ENCODE measurements at regions not wholly inside any gene's neighbourhood (a gene's known extent, or its start where the extent isn't known, plus 50 kb on each side); places are given as distances from the start of the nearest gene placed in this dataset.

DNA sequence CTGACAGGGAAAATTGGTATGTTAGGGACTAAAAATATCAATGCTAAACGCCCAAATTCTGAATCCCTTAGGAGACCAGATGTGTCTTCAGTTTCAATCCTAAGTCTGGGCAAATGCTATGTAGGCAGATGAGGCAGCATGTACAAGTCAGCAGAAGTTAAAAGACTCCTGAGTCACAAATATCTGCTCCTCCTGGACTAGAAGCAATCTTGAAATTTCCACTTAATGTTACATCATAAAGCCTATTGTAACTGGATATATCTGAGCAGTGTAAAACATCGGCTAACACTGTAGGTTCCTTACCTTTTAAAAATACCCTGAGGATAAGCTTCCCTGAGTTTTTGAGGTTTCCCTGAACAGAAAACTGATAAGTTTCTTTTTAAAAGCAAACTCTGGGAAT, 1087.6 kb upstream of the PIK3C3 start:
- no peak for DNase-seq (ENCODE audit: extremely low read depth, insufficient read length)
- TF ChIP-seq, protein P1, sequence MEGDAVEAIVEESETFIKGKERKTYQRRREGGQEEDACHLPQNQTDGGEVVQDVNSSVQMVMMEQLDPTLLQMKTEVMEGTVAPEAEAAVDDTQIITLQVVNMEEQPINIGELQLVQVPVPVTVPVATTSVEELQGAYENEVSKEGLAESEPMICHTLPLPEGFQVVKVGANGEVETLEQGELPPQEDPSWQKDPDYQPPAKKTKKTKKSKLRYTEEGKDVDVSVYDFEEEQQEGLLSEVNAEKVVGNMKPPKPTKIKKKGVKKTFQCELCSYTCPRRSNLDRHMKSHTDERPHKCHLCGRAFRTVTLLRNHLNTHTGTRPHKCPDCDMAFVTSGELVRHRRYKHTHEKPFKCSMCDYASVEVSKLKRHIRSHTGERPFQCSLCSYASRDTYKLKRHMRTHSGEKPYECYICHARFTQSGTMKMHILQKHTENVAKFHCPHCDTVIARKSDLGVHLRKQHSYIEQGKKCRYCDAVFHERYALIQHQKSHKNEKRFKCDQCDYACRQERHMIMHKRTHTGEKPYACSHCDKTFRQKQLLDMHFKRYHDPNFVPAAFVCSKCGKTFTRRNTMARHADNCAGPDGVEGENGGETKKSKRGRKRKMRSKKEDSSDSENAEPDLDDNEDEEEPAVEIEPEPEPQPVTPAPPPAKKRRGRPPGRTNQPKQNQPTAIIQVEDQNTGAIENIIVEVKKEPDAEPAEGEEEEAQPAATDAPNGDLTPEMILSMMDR (IDR thresholded peaks at IDR 0.05; ENCODE audit: insufficient read depth, low read length, poor library complexity, severe bottlenecking): no peak
- H3K27me3 ChIP-seq (replicated peaks; ENCODE audit: control insufficient read depth, insufficient read depth, low read length): no peaks in the 10 kb centered on the region
- H3K36me3 ChIP-seq (ENCODE audit: control insufficient read depth, insufficient read depth, low read length): no peaks in the 10 kb centered on the region
- no peak overlapping the region for H3K4me3 ChIP-seq (replicated peaks; ENCODE audit: low read depth, low read length)

DNA sequence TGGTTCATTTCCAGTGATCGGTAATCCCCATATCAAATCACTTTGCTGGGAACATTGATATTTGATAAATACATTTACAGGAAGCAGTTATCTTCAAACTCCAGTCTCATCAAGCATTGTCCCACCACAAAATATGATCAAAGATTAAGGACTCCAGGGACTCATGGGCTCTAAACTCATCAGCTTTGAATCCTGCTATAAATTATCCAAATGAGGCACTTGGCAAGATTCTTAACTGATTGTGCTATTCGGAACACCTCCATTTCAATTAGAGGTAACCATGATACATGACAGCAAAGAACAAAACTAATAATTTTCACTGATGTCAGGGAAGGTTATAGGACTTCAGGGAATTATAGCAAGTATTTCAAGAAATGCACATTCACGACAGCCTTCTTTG, 1088.1 kb upstream of the PIK3C3 start:
- DNase-seq (ENCODE audit: extremely low read depth, insufficient read length): no peak
- TF ChIP-seq, protein P1 (IDR thresholded peaks at IDR 0.05; ENCODE audit: insufficient read depth, low read length, poor library complexity, severe bottlenecking): no peak
- Histone ChIP-seq H3K27me3 (replicated peaks; ENCODE audit: control insufficient read depth, insufficient read depth, low read length) (no peaks in the 10 kb centered on the region), H3K36me3 (ENCODE audit: control insufficient read depth, insufficient read depth, low read length) (no peaks in the 10 kb centered on the region), H3K4me3 (replicated peaks; ENCODE audit: low read depth, low read length) (no peak overlapping the region)

DNA sequence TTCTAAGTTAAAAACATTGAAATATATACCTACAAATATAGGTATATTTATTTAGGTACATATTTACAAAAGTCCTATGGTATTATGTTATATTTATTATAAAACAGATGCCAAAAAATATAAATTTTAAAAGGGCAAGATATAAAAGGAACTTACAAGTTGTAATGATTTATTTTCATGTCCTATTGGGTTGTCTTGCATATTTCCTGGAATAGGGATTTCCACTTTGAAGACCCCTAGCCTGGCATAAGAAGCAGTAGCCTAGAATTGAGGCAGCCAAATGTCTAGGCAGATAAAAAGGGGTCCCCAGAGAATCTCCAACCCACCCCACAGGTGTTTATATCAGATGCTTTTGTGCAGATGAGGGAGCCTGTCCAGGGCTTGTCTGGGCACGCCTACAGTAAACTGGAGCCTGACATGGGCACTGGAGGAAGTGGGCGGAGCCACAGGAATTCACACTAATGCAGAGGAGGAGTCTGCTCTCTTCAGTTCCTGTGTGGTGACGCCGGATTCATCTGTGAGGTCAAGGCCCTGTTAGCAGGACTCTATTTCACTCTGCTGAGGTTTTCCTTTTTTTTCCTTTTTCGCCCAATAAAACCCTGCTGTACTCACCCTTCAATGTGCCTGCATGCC, 1088.9 kb upstream of the PIK3C3 start:
- no peak for DNase-seq (ENCODE audit: extremely low read depth, insufficient read length)

DNA sequence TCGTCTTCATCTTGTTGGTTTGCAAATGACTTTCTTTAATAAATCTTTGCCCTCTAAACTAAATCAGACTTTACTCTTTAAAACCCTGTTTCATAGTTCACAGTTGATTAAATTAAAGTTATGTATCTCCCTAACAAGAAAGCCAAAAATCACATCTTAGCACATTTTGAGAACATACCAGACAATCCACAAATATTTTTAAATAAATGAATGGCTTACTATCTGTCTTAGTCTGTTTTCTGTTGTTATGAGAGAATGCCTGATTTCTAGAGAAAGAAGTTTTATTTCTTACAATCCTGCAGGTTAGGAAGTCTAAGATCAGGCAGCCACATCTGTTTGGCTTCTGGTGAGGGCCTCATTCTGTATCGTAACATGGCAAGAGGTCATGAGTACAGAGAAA, 1090.2 kb upstream of the PIK3C3 start:
- DNase-seq (ENCODE audit: extremely low read depth, insufficient read length): no peak
- H3K36me3 ChIP-seq (ENCODE audit: control insufficient read depth, insufficient read depth, low read length): no peaks in the 10 kb centered on the region
- TF ChIP-seq, protein P1 (IDR thresholded peaks at IDR 0.05; ENCODE audit: insufficient read depth, low read length, poor library complexity, severe bottlenecking): no peak
- no peaks in the 10 kb centered on the region for H3K27me3 ChIP-seq (replicated peaks; ENCODE audit: control insufficient read depth, insufficient read depth, low read length)
- no peak overlapping the region for H3K4me3 ChIP-seq (replicated peaks; ENCODE audit: low read depth, low read length)

More for the DNA sequence above, 1088.9 kb upstream of the PIK3C3 start:
- H3K4me3 ChIP-seq (replicated peaks; ENCODE audit: low read depth, low read length): no peak overlapping the region
- TF ChIP-seq, protein P1 (IDR thresholded peaks at IDR 0.05; ENCODE audit: insufficient read depth, low read length, poor library complexity, severe bottlenecking): no peak
- no peaks in the 10 kb centered on the region for H3K36me3 ChIP-seq (ENCODE audit: control insufficient read depth, insufficient read depth, low read length)
- no peaks in the 10 kb centered on the region for H3K27me3 ChIP-seq (replicated peaks; ENCODE audit: control insufficient read depth, insufficient read depth, low read length)

DNA sequence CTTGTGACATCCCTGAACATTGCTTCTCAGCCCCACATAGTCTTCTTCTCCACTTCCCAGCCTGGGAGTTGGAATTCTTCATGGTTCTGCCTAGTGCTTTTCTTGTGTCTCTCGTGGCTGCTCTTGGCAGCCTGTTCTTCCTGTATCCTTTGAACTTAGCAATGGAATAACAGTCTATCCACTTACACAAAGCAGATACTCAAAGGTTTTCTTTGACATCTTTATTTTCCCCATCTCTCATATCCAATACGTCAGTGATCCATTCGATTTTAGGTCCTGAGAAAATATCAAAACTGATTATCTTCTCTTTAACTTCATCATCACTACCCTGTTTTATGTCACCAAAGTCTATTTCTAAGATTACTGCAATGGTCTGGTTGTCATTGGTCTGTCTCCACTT, 1091.2 kb upstream of the PIK3C3 start:
- Histone ChIP-seq H3K36me3 (ENCODE audit: control insufficient read depth, insufficient read depth, low read length) (no peaks in the 10 kb centered on the region), H3K4me3 (replicated peaks; ENCODE audit: low read depth, low read length) (no peak overlapping the region), H3K27me3 (replicated peaks; ENCODE audit: control insufficient read depth, insufficient read depth, low read length) (no peaks in the 10 kb centered on the region)
- TF ChIP-seq, protein P1 (IDR thresholded peaks at IDR 0.05; ENCODE audit: insufficient read depth, low read length, poor library complexity, severe bottlenecking): no peak
- DNase-seq (ENCODE audit: extremely low read depth, insufficient read length): no peak

DNA sequence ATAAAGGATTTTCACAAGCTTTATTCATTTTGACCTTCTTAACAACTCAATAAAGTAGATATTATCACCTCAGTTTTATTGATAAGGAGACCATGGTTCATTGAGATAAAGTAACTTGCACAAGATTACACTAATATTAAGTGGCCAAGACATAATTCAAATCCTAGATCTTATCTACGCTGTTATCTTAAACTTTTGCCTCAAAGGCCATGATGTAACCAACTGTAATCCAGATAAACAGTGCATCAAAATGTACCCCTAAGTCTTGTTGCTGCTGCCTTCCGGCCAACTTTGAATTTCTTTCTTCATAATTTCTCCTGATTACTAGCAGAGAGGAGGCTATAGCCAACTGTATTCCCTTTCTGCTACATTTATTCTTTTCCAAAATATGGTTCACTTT, 1094.8 kb upstream of the PIK3C3 start:
- Histone ChIP-seq H3K36me3 (ENCODE audit: control insufficient read depth, insufficient read depth, low read length) (no peaks in the 10 kb centered on the region), H3K27me3 (replicated peaks; ENCODE audit: control insufficient read depth, insufficient read depth, low read length) (no peaks in the 10 kb centered on the region), H3K4me3 (replicated peaks; ENCODE audit: low read depth, low read length) (no peak overlapping the region)
- TF ChIP-seq, protein P1 (IDR thresholded peaks at IDR 0.05; ENCODE audit: insufficient read depth, low read length, poor library complexity, severe bottlenecking): no peak
- no peak for DNase-seq (ENCODE audit: extremely low read depth, insufficient read length)

All from GM06990 (cell line).